ENCODE measurements at regions not wholly inside any gene's neighbourhood (a gene's known extent, or its start where the extent isn't known, plus 50 kb on each side); places are given as distances from the start of the nearest gene placed in this dataset.
"Not testable (repeated sequence)": the region's sequence is repeated elsewhere in the genome, so short reads cannot be mapped to it uniquely, and the experiment has no call there.

DNA sequence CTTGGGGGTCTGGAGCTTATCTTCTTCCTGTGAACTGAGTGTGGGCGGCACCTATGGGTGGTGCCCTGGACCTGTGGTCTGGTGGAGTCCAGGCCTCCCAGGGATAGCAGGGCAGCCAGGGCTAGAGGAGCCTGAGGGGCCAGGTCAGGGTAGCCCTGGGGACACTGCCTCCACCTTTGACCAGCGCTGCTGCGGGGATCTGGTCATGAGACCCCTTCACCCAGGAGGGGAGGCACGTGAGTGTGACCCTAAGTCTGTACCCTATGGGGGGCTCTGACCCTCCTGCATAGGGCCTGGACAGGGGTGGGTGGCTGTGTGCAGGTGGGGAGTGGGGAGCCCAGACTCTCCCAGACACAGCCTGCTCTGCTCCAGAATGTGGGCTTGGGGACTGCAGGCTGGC is 150.5 kb upstream of the POTEB2 start:
- not testable (repeated sequence) for TF ChIP-seq POLR2A (IDR thresholded peaks at IDR 0.05)
- TF ChIP-seq, protein P1, sequence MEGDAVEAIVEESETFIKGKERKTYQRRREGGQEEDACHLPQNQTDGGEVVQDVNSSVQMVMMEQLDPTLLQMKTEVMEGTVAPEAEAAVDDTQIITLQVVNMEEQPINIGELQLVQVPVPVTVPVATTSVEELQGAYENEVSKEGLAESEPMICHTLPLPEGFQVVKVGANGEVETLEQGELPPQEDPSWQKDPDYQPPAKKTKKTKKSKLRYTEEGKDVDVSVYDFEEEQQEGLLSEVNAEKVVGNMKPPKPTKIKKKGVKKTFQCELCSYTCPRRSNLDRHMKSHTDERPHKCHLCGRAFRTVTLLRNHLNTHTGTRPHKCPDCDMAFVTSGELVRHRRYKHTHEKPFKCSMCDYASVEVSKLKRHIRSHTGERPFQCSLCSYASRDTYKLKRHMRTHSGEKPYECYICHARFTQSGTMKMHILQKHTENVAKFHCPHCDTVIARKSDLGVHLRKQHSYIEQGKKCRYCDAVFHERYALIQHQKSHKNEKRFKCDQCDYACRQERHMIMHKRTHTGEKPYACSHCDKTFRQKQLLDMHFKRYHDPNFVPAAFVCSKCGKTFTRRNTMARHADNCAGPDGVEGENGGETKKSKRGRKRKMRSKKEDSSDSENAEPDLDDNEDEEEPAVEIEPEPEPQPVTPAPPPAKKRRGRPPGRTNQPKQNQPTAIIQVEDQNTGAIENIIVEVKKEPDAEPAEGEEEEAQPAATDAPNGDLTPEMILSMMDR (IDR thresholded peaks at IDR 0.05), result not testable (repeated sequence)

Measured in heart left ventricle (tissue), 13 donors.